Fibroblast of lung (primary cell): ENCODE measurements at regions not wholly inside any gene's neighbourhood (a gene's known extent, or its start where the extent isn't known, plus 50 kb on each side); places are given as distances from the start of the nearest gene placed in this dataset.

Experiments
- DNase-seq, 2 donors: peaks; one replicate each; pipeline versions ENCODE4 v3.0.0 to v3.0.0-alpha.2; 2010; ENCODE audit warnings: low read depth in 2 of 2
- H2AFZ ChIP-seq: 2 replicates; pipeline ENCODE4 v1.5.1; 2012; ENCODE audit warnings: low read length, control low read depth, inconsistent platforms
- H3K27ac ChIP-seq: 2 replicates; pipeline ENCODE4 v1.5.1; 2011; ENCODE audit warnings: low read length, control low read depth; ENCODE audit not compliant: insufficient read depth
- H3K27me3 ChIP-seq: 2 replicates; pipeline ENCODE4 v1.5.1; 2011; ENCODE audit warnings: mild to moderate bottlenecking, low read length; ENCODE audit not compliant: control insufficient read depth, insufficient read depth
- H3K36me3 ChIP-seq: 2 replicates; pipeline ENCODE4 v1.5.1; 2011; ENCODE audit warnings: low read length; ENCODE audit not compliant: control insufficient read depth, insufficient read depth
- H3K4me1 ChIP-seq: 2 replicates; pipeline ENCODE4 v1.5.1; 2011; ENCODE audit warnings: low read length; ENCODE audit not compliant: control insufficient read depth, insufficient read depth; ENCODE audit errors: extremely low read depth
- H3K4me2 ChIP-seq: 2 replicates; pipeline ENCODE4 v1.5.1; 2011; ENCODE audit warnings: low read length, control low read depth; ENCODE audit not compliant: insufficient read depth; ENCODE audit errors: extremely low read depth
- H3K4me3 ChIP-seq, 4 experiments: fragments of 200-600 bp in 1 of 4; sonication (generic) in 1 of 4; replicated peaks in 1 of 4; 2 replicates each; pipeline ENCODE4 v1.5.1; 2011 to 2016; ENCODE audit warnings: low read length in 4 of 4, low read depth in 3 of 4, mild to moderate bottlenecking in 3 of 4, control low read depth in 2 of 4, inconsistent platforms in 1 of 4, mixed read lengths in 1 of 4; ENCODE audit not compliant: insufficient read depth in 1 of 4; ENCODE audit errors: control extremely low read depth in 1 of 4
- H3K79me2 ChIP-seq: 2 replicates; pipeline ENCODE4 v1.5.1; 2012; ENCODE audit warnings: mild to moderate bottlenecking, low read length, inconsistent platforms; ENCODE audit not compliant: control insufficient read depth, insufficient read depth
- H3K9ac ChIP-seq: 2 replicates; pipeline ENCODE4 v1.5.1; 2011; ENCODE audit warnings: mild to moderate bottlenecking, low read length, control low read depth; ENCODE audit not compliant: insufficient read depth
- H3K9me3 ChIP-seq: 2 replicates; pipeline ENCODE4 v1.5.1; 2012; ENCODE audit warnings: low read depth, low read length; ENCODE audit not compliant: control insufficient read depth, insufficient read depth
- H4K20me1 ChIP-seq: 2 replicates; pipeline ENCODE4 v1.5.1; 2011; ENCODE audit warnings: low read length; ENCODE audit not compliant: control insufficient read depth, insufficient read depth; ENCODE audit errors: extremely low read depth
- EZH2 ChIP-seq: IDR thresholded peaks from 2 replicates; pipeline ENCODE4 v1.5.1; 2012; ENCODE audit warnings: low read length, control low read depth, mild to moderate bottlenecking; ENCODE audit errors: missing control alignments
- TF ChIP-seq, protein P1 (sequence below), 2 donors: IDR thresholded peaks in 1 of 2; conservative IDR thresholded peaks in 1 of 2; 1 replicate in 1 of 2; 2 replicates in 1 of 2; pipeline ENCODE4 v1.5.1; 2011 to 2012; ENCODE audit warnings: low read length in 2 of 2, control low read depth in 1 of 2, inconsistent platforms in 1 of 2, low read depth in 1 of 2, mild to moderate bottlenecking in 1 of 2

DNA sequence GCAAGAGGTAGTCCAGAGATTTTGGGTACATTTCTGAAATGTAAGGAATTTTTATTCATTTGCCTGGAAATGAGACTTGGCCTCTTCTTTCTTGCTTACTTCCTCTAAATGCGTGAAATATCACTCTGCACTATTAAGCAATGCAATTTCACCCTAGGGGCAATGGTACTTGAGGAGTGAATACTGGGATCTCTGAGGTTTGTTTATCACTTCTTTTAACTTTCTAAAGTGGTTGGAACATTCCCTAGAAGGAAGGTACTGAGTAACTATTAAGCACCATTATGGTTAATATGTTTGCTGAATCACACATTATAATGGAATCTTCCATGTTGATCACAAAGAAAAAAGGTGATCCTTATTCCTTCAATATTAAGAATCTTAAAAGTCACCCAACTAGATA, 120.9 kb upstream of the CAND1 start:
- H3K9me3 ChIP-seq, result no peaks in the 10 kb centered on the region
- H3K4me2 ChIP-seq, result no peak overlapping the region
- H2AFZ ChIP-seq, result no peak overlapping the region
- no peaks in the 10 kb centered on the region for H3K79me2 ChIP-seq
- H3K27ac ChIP-seq, result no peak overlapping the region
- H3K9ac ChIP-seq, result no peak overlapping the region
- H3K36me3 ChIP-seq, result no peaks in the 10 kb centered on the region
- H3K4me1 ChIP-seq, result no peaks in the 10 kb centered on the region
- TF ChIP-seq EZH2, result no peak
- TF ChIP-seq, protein P1, sequence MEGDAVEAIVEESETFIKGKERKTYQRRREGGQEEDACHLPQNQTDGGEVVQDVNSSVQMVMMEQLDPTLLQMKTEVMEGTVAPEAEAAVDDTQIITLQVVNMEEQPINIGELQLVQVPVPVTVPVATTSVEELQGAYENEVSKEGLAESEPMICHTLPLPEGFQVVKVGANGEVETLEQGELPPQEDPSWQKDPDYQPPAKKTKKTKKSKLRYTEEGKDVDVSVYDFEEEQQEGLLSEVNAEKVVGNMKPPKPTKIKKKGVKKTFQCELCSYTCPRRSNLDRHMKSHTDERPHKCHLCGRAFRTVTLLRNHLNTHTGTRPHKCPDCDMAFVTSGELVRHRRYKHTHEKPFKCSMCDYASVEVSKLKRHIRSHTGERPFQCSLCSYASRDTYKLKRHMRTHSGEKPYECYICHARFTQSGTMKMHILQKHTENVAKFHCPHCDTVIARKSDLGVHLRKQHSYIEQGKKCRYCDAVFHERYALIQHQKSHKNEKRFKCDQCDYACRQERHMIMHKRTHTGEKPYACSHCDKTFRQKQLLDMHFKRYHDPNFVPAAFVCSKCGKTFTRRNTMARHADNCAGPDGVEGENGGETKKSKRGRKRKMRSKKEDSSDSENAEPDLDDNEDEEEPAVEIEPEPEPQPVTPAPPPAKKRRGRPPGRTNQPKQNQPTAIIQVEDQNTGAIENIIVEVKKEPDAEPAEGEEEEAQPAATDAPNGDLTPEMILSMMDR (conservative IDR thresholded peaks at IDR 0.05 in 1 of 2, IDR thresholded peaks at IDR 0.05 in 1 of 2; ENCODE audit: low read depth in 1 of 2, low read length in 2 of 2), result no peak
- H4K20me1 ChIP-seq, result no peaks in the 10 kb centered on the region
- no peak overlapping the region for H3K4me3 ChIP-seq
- DNase-seq, result no peak
- no peaks in the 10 kb centered on the region for H3K27me3 ChIP-seq

DNA sequence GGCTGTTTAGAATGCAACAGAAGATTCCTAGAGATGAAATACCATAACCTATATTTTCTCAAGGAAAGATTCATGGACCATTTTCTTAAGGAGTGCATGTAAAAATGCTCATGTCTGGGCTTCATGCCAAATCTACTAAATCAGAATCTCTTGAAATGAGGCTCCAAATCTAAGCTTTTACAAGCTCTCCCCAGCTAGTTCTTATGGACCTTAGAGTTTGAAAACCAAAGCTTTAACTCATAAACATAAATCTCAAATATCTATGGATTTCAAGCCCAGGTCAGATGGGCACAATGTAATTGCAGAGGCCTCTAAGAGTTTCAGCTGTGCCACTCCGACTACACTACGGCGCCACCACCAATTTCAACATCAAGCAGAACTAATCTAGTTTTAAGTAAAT, 117.3 kb upstream of the CAND1 start:
- peak; percentile 1 to 2 for DNase-seq
- H3K4me2 ChIP-seq, result no peak overlapping the region
- no peaks in the 10 kb centered on the region for H3K4me1 ChIP-seq
- TF ChIP-seq, protein P1 (conservative IDR thresholded peaks at IDR 0.05 in 1 of 2, IDR thresholded peaks at IDR 0.05 in 1 of 2; ENCODE audit: low read depth in 1 of 2, low read length in 2 of 2), result no peak
- TF ChIP-seq EZH2, result no peak
- no peaks in the 10 kb centered on the region for H3K36me3 ChIP-seq
- H3K9ac ChIP-seq, result no peak overlapping the region
- no peak overlapping the region for H3K4me3 ChIP-seq
- no peaks in the 10 kb centered on the region for H3K9me3 ChIP-seq
- no peak overlapping the region for H2AFZ ChIP-seq
- no peak overlapping the region for H3K27ac ChIP-seq
- no peaks in the 10 kb centered on the region for H4K20me1 ChIP-seq
- no peaks in the 10 kb centered on the region for H3K79me2 ChIP-seq
- H3K27me3 ChIP-seq, result no peaks in the 10 kb centered on the region

DNA sequence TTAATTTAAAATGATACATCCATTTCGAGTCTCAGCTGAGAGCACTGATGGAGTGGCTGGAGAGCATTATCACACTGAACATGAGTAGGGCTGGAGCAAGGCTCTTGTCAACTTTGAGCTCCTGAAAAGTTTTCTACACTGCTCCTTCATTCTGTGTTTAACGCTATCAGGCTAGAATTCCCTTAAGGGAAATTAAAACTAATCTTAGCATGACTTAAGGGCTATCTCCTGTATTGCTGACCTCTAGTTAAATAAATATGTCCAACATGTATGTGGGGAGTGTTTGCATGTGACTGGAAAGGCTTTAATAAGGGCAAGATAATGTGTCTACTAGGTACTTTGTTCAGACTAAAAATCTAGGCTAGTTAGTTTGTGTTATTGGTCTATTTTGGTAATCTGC, 116.7 kb upstream of the CAND1 start:
- Histone ChIP-seq H3K4me3 (no peak overlapping the region), H2AFZ (no peak overlapping the region), H3K27me3 (no peaks in the 10 kb centered on the region), H3K27ac (no peak overlapping the region), H4K20me1 (no peaks in the 10 kb centered on the region), H3K36me3 (no peaks in the 10 kb centered on the region), H3K79me2 (no peaks in the 10 kb centered on the region), H3K4me1 (no peaks in the 10 kb centered on the region), H3K9ac (no peak overlapping the region), H3K9me3 (no peaks in the 10 kb centered on the region), H3K4me2 (no peak overlapping the region)
- no peak for DNase-seq
- TF ChIP-seq, protein P1 (conservative IDR thresholded peaks at IDR 0.05 in 1 of 2, IDR thresholded peaks at IDR 0.05 in 1 of 2; ENCODE audit: low read depth in 1 of 2, low read length in 2 of 2), result no peak
- TF ChIP-seq EZH2, result no peak
